ENCODE measurements at regions not wholly inside any gene's neighbourhood (a gene's known extent, or its start where the extent isn't known, plus 50 kb on each side); places are given as distances from the start of the nearest gene placed in this dataset.
"Not testable (repeated sequence)": the region's sequence is repeated elsewhere in the genome, so short reads cannot be mapped to it uniquely, and the experiment has no call there.

- in situ Hi-C loops (cut with HindIII; ENCODE audit: low pct_ligation_motif_present, low pct_unique_long_range_greater_than_20kb, low sequenced_read_pairs), result no loop called here
Observed at GRCh38 chr3:61466357-61466756, 95.0 kb upstream of the PTPRG start.

GRCh38 chr3:61483997-61484396, 77.4 kb upstream of the PTPRG start:
- no peak for DNase-seq
- in situ Hi-C loops (cut with HindIII; ENCODE audit: low pct_ligation_motif_present, low pct_unique_long_range_greater_than_20kb, low sequenced_read_pairs), result no loop called here

More at GRCh38 chr3:61466357-61466756, 95.0 kb upstream of the PTPRG start:
- no peak for DNase-seq

GRCh38 chr3:61493339-61493738, 68.0 kb upstream of the PTPRG start:
- in situ Hi-C loops (cut with HindIII; ENCODE audit: low pct_ligation_motif_present, low pct_unique_long_range_greater_than_20kb, low sequenced_read_pairs), result no loop called here

DNA sequence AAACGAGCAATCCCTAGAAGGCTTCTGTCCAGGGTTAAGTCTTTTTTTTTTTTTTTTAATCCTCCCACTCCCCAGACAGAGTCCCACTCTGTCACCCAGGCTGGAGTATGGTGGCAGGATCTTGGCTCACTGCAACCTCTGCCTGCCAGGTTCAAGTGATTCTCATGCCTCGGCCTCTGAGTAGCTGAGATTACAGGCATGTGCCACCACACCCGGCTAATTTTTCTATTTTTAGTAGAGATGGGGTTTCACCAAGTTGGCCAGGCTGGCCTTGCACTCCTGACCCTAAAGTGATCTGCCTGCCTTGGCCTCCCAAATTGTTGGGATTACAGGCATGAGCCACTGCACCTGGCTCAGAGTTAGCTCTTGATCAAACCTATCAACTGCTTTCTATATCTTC, 67.1 kb upstream of the PTPRG start:
- in situ Hi-C loops (cut with HindIII; ENCODE audit: low pct_ligation_motif_present, low pct_unique_long_range_greater_than_20kb, low sequenced_read_pairs); DNase-seq: not testable (repeated sequence)

More at GRCh38 chr3:61493339-61493738, 68.0 kb upstream of the PTPRG start:
- no peak for DNase-seq

DNA sequence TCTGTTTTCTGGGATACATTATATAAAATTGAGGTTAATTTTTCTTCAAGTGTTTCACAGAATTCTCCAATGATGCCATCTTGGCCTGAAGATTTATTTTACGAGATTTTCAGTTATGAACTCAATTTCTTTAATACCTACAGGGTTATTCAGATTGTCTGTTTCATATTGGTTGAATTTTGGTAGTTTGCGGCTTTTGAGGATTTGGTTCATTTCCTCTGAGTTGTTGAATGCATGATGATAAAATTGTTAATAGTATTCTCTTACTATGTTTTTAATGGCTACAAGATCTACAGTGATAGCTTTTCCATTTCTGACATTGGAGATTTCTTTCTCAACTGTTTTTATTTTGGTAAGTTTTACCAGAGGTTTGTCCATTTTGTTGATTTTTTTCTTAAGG, 63.9 kb upstream of the PTPRG start:
- no peak for DNase-seq
- in situ Hi-C loops (cut with HindIII; ENCODE audit: low pct_ligation_motif_present, low pct_unique_long_range_greater_than_20kb, low sequenced_read_pairs), result no loop called here

DNA sequence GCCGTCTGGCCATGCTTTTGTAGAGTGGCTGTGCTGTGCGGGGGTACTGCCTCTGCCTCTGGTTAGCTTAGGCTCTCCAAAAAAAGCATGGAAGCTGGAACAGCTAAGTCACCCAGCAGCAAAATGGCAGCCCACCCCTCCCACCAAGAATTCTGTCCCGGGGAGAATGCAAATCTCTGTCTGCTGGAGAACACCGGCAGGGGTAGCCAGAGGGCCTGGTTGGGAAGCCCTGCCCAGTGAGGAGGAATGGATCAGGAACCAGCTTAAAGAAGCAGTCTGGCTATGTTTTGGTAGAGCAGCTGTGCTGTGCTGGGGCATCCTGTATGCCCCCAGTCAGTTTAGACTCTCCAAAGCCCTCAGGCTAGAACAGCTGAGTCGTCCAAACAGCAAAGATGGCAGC, 56.2 kb upstream of the PTPRG start:
- in situ Hi-C loops (cut with HindIII; ENCODE audit: low pct_ligation_motif_present, low pct_unique_long_range_greater_than_20kb, low sequenced_read_pairs), result no loop called here
- no peak for DNase-seq

DNA sequence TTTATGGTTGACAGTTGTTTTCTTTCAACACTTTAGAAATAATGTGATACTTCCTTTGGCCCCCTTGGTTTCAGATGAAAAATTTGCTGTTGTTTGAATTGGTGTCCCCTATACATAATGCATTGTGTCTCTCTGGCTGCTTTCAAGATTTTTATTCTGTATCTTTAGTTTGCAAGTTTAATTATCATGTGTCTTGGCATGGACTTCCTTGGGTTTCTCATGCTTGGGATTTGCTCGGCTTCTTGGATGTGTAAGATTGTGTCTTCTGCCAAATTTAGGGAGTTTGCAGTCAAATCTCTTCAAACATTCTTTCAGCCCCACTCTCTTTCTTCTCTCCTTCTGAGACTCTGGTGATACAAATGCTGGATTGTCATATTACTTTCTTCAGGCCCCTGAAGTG, 53.4 kb upstream of the PTPRG start:
- DNase-seq, result no peak
- in situ Hi-C loops (cut with HindIII; ENCODE audit: low pct_ligation_motif_present, low pct_unique_long_range_greater_than_20kb, low sequenced_read_pairs), result no loop called here
